Gastrocnemius medialis (tissue), 4 donors: ENCODE measurements at regions not wholly inside any gene's neighbourhood (a gene's known extent, or its start where the extent isn't known, plus 50 kb on each side); places are given as distances from the start of the nearest gene placed in this dataset.

Source experiments
- POLR2A ChIP-seq, 2 donors: fragments of 450-650 bp; IDR thresholded peaks; one replicate each; pipeline ENCODE4 v1.6.1; 2017; ENCODE audit warnings: antibody characterized with exemption in 2 of 2, mild to moderate bottlenecking in 2 of 2, moderate library complexity in 2 of 2
- TF ChIP-seq, protein P1 (sequence below), 5 experiments: fragments of 450-650 bp in 3 of 5; fragments of 200-600 bp in 2 of 5; sonication (generic) in 2 of 5; IDR thresholded peaks in 4 of 5; conservative IDR thresholded peaks in 1 of 5; 1 replicate in 4 of 5; 2 replicates in 1 of 5; pipeline ENCODE4 v1.5.1; 2016 to 2019; ENCODE audit warnings: antibody characterized with exemption in 5 of 5, mild to moderate bottlenecking in 3 of 5, moderate library complexity in 3 of 5

DNA sequence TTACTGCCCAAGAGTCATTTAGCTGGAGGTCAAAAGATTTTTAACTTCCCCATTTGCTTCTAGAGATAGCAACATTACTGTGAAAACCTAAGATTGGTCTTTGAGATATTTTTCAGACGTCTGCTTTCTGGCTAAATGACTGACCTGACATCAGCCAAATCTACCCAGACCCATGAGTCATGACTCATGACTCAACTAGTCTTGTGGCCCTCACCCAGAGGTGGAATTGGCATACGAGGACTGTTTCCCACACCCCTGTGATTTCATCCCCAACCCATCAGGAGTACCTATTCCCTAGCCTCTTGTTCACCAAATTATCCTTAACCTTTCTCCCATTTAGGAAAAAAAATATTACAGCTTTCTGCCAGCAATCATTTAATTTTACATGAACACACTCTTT is 641.6 kb downstream of the CDY2B start:
- no peak for TF ChIP-seq POLR2A (IDR thresholded peaks at IDR 0.05)
- TF ChIP-seq, protein P1, sequence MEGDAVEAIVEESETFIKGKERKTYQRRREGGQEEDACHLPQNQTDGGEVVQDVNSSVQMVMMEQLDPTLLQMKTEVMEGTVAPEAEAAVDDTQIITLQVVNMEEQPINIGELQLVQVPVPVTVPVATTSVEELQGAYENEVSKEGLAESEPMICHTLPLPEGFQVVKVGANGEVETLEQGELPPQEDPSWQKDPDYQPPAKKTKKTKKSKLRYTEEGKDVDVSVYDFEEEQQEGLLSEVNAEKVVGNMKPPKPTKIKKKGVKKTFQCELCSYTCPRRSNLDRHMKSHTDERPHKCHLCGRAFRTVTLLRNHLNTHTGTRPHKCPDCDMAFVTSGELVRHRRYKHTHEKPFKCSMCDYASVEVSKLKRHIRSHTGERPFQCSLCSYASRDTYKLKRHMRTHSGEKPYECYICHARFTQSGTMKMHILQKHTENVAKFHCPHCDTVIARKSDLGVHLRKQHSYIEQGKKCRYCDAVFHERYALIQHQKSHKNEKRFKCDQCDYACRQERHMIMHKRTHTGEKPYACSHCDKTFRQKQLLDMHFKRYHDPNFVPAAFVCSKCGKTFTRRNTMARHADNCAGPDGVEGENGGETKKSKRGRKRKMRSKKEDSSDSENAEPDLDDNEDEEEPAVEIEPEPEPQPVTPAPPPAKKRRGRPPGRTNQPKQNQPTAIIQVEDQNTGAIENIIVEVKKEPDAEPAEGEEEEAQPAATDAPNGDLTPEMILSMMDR (IDR thresholded peaks at IDR 0.05 in 4 of 5, conservative IDR thresholded peaks at IDR 0.05 in 1 of 5) = no peak
